IMR-90 (cell line): ENCODE measurements at regions not wholly inside any gene's neighbourhood (a gene's known extent, or its start where the extent isn't known, plus 50 kb on each side); places are given as distances from the start of the nearest gene placed in this dataset.

Source experiments
- ATAC-seq: fragments of 200-7000 bp; cut with Tn5 transposase; 2 replicates; pipeline ENCODE4 v1.9.1; 2020; ENCODE audit warnings: low read depth, mild to moderate bottlenecking, moderate library complexity
- BruUV-seq: library from RNA; stranded (reverse); fragments of 400-500 nt; replicated peaks from 2 replicates; lab custom pipeline; 2021; lab: Mats Ljungman, UMichigan
- CTCF ChIA-PET: fragments of 300-600 bp; formaldehyde crosslinking; extraction: SDS; loops from one replicate; lab custom pipeline; 2021; ENCODE audit warnings: antibody characterized with exemption; lab: Yijun Ruan, JAX
- POLR2A ChIA-PET: fragments of 300-600 bp; sonication (Branson Sonifier 250); formaldehyde crosslinking; loops from one replicate; lab custom pipeline; 2022; ENCODE audit warnings: antibody characterized with exemption; ENCODE audit not compliant: unreplicated experiment; lab: Charles Lee
- DNase-seq: peaks from one replicate; pipeline ENCODE4 v3.0.0; 2013
- H2AFZ ChIP-seq: replicated peaks from 2 replicates; pipeline ENCODE3; 2013; ENCODE audit warnings: low read length, mild to moderate bottlenecking; ENCODE audit not compliant: poor library complexity
- H2AK5ac ChIP-seq: 2 replicates; pipeline ENCODE4 v1.6.1; 2013; ENCODE audit warnings: low read depth, low read length, inconsistent platforms
- H2AK9ac ChIP-seq: replicated peaks from 2 replicates; pipeline ENCODE3; 2013; ENCODE audit warnings: mild to moderate bottlenecking, low read depth, low read length, moderate library complexity; ENCODE audit not compliant: poor library complexity
- H2BK120ac ChIP-seq: 2 replicates; pipeline ENCODE4 v1.6.1; 2013; ENCODE audit warnings: low read depth, low read length, inconsistent platforms
- H2BK15ac ChIP-seq: 3 replicates; pipeline ENCODE4 v1.6.1; 2013; ENCODE audit warnings: low read depth, low read length, inconsistent platforms
- H2BK20ac ChIP-seq: 2 replicates; pipeline ENCODE4 v1.6.1; 2013; ENCODE audit warnings: low read depth, mild to moderate bottlenecking, inconsistent platforms, low read length, moderate library complexity
- H2BK5ac ChIP-seq: 2 replicates; pipeline ENCODE4 v1.6.1; 2013; ENCODE audit warnings: mild to moderate bottlenecking, low read depth, low read length, inconsistent platforms; ENCODE audit not compliant: poor library complexity, severe bottlenecking
- H3K14ac ChIP-seq: replicated peaks from 2 replicates; pipeline ENCODE4 v1.6.1; 2013; ENCODE audit warnings: low read depth, low read length, inconsistent platforms
- H3K18ac ChIP-seq: 2 replicates; pipeline ENCODE4 v1.6.1; 2013; ENCODE audit warnings: low read depth, low read length, control low read depth
- H3K23ac ChIP-seq: 2 replicates; pipeline ENCODE4 v1.6.1; 2013; ENCODE audit warnings: low read depth, low read length, inconsistent platforms
- H3K27ac ChIP-seq: 2 replicates; pipeline ENCODE4 v1.5.1; 2013; ENCODE audit warnings: mild to moderate bottlenecking, control low read depth, low read length; ENCODE audit not compliant: insufficient read depth
- H3K27me3 ChIP-seq: 2 replicates; pipeline ENCODE4 v1.6.1; 2013; ENCODE audit warnings: low read length; ENCODE audit not compliant: control insufficient read depth, insufficient read depth
- H3K36me3 ChIP-seq: 2 replicates; pipeline ENCODE4 v1.6.1; 2013; ENCODE audit warnings: low read length, mixed read lengths; ENCODE audit not compliant: control insufficient read depth, insufficient read depth
- H3K4ac ChIP-seq: 2 replicates; pipeline ENCODE4 v1.6.1; 2013; ENCODE audit warnings: low read depth, low read length, inconsistent platforms
- H3K4me1 ChIP-seq: 2 replicates; pipeline ENCODE4 v1.6.1; 2013; ENCODE audit warnings: low read length, mixed read lengths; ENCODE audit not compliant: control insufficient read depth, insufficient read depth
- H3K4me2 ChIP-seq: 2 replicates; pipeline ENCODE4 v1.6.1; 2013; ENCODE audit warnings: low read depth, mild to moderate bottlenecking, control low read depth, low read length, moderate library complexity
- H3K4me3 ChIP-seq: 2 replicates; pipeline ENCODE4 v1.5.1; 2013; ENCODE audit warnings: low read depth, mild to moderate bottlenecking, control low read depth, low read length, moderate library complexity; ENCODE audit not compliant: insufficient read depth
- H3K56ac ChIP-seq: 2 replicates; pipeline ENCODE4 v1.6.1; 2013; ENCODE audit warnings: low read length, inconsistent platforms; ENCODE audit not compliant: insufficient read depth; ENCODE audit errors: extremely low read depth
- H3K79me1 ChIP-seq, 2 experiments: 2 replicates each; pipeline ENCODE4 v1.6.1; 2013; ENCODE audit warnings: low read length in 2 of 2, inconsistent platforms in 1 of 2, low read depth in 1 of 2
- H3K9ac ChIP-seq: 2 replicates; pipeline ENCODE4 v1.6.1; 2013; ENCODE audit warnings: low read depth, low read length, control low read depth
- H3K9me1 ChIP-seq: 2 replicates; pipeline ENCODE4 v1.6.1; 2013; ENCODE audit warnings: low read length, inconsistent platforms; ENCODE audit not compliant: insufficient read depth
- H3K9me3 ChIP-seq: 2 replicates; pipeline ENCODE4 v1.6.1; 2013; ENCODE audit warnings: low read length; ENCODE audit not compliant: control insufficient read depth, insufficient read depth
- H4K20me1 ChIP-seq: 2 replicates; pipeline ENCODE4 v1.6.1; 2013; ENCODE audit warnings: low read length, inconsistent platforms; ENCODE audit not compliant: insufficient read depth
- H4K5ac ChIP-seq: 2 replicates; pipeline ENCODE4 v1.6.1; 2013; ENCODE audit warnings: mild to moderate bottlenecking, low read depth, low read length, control low read depth
- H4K8ac ChIP-seq, 2 experiments: 2 replicates each; pipeline ENCODE4 v1.6.1; 2013; ENCODE audit warnings: low read depth in 2 of 2, low read length in 2 of 2, control low read depth in 1 of 2, inconsistent platforms in 1 of 2
- H4K91ac ChIP-seq: 2 replicates; pipeline ENCODE4 v1.6.1; 2013; ENCODE audit warnings: low read depth, low read length, inconsistent platforms; ENCODE audit not compliant: insufficient read depth
- BHLHE40 ChIP-seq: fragments of 150-350 bp; IDR thresholded peaks from 2 replicates; pipeline ENCODE4 v1.6.1; 2016; ENCODE audit warnings: mild to moderate bottlenecking, low read depth, low read length
- CEBPB ChIP-seq: IDR thresholded peaks from 2 replicates; pipeline ENCODE4 v1.6.1; 2012; ENCODE audit warnings: low read depth, low read length, improper control_type of control experiment
- CHD1 ChIP-seq: IDR thresholded peaks from 2 replicates; pipeline ENCODE4 v1.6.1; 2012; ENCODE audit warnings: low read depth, low read length, improper control_type of control experiment
- CTCF ChIP-seq: conservative IDR thresholded peaks from 2 replicates; pipeline ENCODE4 v1.5.1; 2012; ENCODE audit warnings: mild to moderate bottlenecking, low read depth, low read length, improper control_type of control experiment
- ELK1 ChIP-seq: fragments of 150-350 bp; IDR thresholded peaks from 2 replicates; pipeline ENCODE4 v1.6.1; 2016; ENCODE audit warnings: low read depth, mild to moderate bottlenecking, low read length, moderate library complexity, borderline replicate concordance
- FOS ChIP-seq: fragments of 150-350 bp; IDR thresholded peaks from 2 replicates; pipeline ENCODE4 v1.6.1; 2016; ENCODE audit warnings: low read depth, low read length
- MAFK ChIP-seq: IDR thresholded peaks from 2 replicates; pipeline ENCODE4 v1.6.1; 2012; ENCODE audit warnings: low read depth, low read length, improper control_type of control experiment
- MAZ ChIP-seq: IDR thresholded peaks from 2 replicates; pipeline ENCODE4 v1.6.1; 2012; ENCODE audit warnings: low read depth, mild to moderate bottlenecking, low read length, improper control_type of control experiment, moderate library complexity, borderline replicate concordance
- NFE2L2 ChIP-seq: fragments of 150-350 bp; IDR thresholded peaks from 2 replicates; pipeline ENCODE4 v1.6.1; 2016; ENCODE audit warnings: low read depth, mild to moderate bottlenecking, low read length
- RCOR1 ChIP-seq: IDR thresholded peaks from 2 replicates; pipeline ENCODE4 v1.6.1; 2012; ENCODE audit warnings: mild to moderate bottlenecking, low read length, improper control_type of control experiment; ENCODE audit not compliant: insufficient replicate concordance
- SMC3 ChIP-seq: fragments of 150-350 bp; IDR thresholded peaks from 2 replicates; pipeline ENCODE4 v1.6.1; 2016; ENCODE audit warnings: low read depth, mild to moderate bottlenecking, antibody characterized with exemption, low read length, moderate library complexity
- USF2 ChIP-seq: fragments of 150-350 bp; IDR thresholded peaks from 2 replicates; pipeline ENCODE4 v1.6.1; 2017; ENCODE audit warnings: mild to moderate bottlenecking, antibody characterized with exemption, low read length, low read depth
- WGBS, 2 experiments: methylation state at CpG; one replicate each; pipeline versions ENCODE4 v1.1.5 to v1.1.7; 2013; ENCODE audit warnings: missing lambda C conversion rate in 2 of 2; ENCODE audit not compliant: insufficient read length in 1 of 2; ENCODE audit errors: extremely low coverage in 2 of 2; 5-methylcytosine and 5-hydroxymethylcytosine counted together
- dilution Hi-C: fragments of 300-500 bp; cut with HindIII; formaldehyde crosslinking; loops from one replicate; pipeline ENCODE4 v1.14.3; 2018; ENCODE audit warnings: low sequenced_read_pairs; ENCODE audit not compliant: unreplicated experiment
- in situ Hi-C: fragments of 300-500 bp; cut with MboI; formaldehyde crosslinking; loops from 3 replicates; pipeline ENCODE4 v1.14.3; 2019; ENCODE audit warnings: low sequenced_read_pairs, inconsistent platforms, mixed read lengths
- intact Hi-C: fragments of 100-400 bp; cut with micrococcal nuclease; formaldehyde crosslinking; loops from 2 replicates; pipeline ENCODE4 v1.10.0; 2022

- Histone ChIP-seq H2BK5ac (no peak overlapping the region), H2AFZ (no peak overlapping the region), H3K9me1 (no peaks in the 10 kb centered on the region), H4K5ac (no peak overlapping the region), H3K27ac (no peak overlapping the region), H3K36me3 (no peaks in the 10 kb centered on the region), H2AK5ac (no peak overlapping the region), H3K27me3 (peaks cover 2% of the 10 kb centered on the region; the same call in 1 of the 2 replicates), H3K4me1 (no peaks in the 10 kb centered on the region), H3K18ac (no peak overlapping the region), H3K4ac (no peak overlapping the region), H4K91ac (no peak overlapping the region), H3K56ac (no peak overlapping the region), H3K4me3 (no peak overlapping the region), H2BK15ac (no peak overlapping the region), H2BK120ac (no peak overlapping the region), H4K20me1 (no peaks in the 10 kb centered on the region), H3K23ac (no peak overlapping the region), H3K14ac (no peak overlapping the region), H2AK9ac (no peak overlapping the region), H3K9me3 (no peaks in the 10 kb centered on the region), H2BK20ac (no peak overlapping the region), H3K79me1 (no peaks in the 10 kb centered on the region), H3K9ac (no peak overlapping the region), H4K8ac (no peak overlapping the region), H3K4me2 (no peak overlapping the region)
- DNase-seq (no peak), ATAC-seq (no peak)
- in situ Hi-C loops, result loop anchor here (10.0 kb wide), 1 partner anchor 946 kb away; no protein-coding TSS in a partner anchor
- dilution Hi-C loops, result no loop called here
- BruUV-seq, result no TSS peak
- ChIA-PET POLR2A (no interaction called here), CTCF (no interaction called here)
- TF ChIP-seq CEBPB, result no peak
- TF ChIP-seq CHD1, result no peak
- no peak for TF ChIP-seq ELK1
- TF ChIP-seq MAFK, result no peak
- no peak for TF ChIP-seq BHLHE40
- no peak for TF ChIP-seq FOS
- no peak for TF ChIP-seq NFE2L2
- TF ChIP-seq MAZ, result no peak
- no peak for TF ChIP-seq RCOR1
- TF ChIP-seq SMC3, result no peak
- no peak for TF ChIP-seq USF2
- TF ChIP-seq CTCF, result no peak
- no CpG with 5 or more reads among the region's 4 CpGs for WGBS, 2 experiments
- intact Hi-C loops, result no loop called here
Measured at GRCh38 chr14:63130531-63130930, 73.7 kb upstream of the RHOJ start.
